ENCODE measurements at regions not wholly inside any gene's neighbourhood (a gene's known extent, or its start where the extent isn't known, plus 50 kb on each side); places are given as distances from the start of the nearest gene placed in this dataset.

- no peak for TF ChIP-seq ZNF331 (CRISPR knock-in tag; IDR thresholded peaks at IDR 0.05; ENCODE audit: low read depth)
- no peak for TF ChIP-seq POLR2AphosphoS5 (IDR thresholded peaks at IDR 0.05; ENCODE audit: low read depth)
- TF ChIP-seq CTCF (conservative IDR thresholded peaks at IDR 0.05; ENCODE audit: low read depth in 2 of 2), result no peak
- TF ChIP-seq EZH2 (IDR thresholded peaks at IDR 0.05; ENCODE audit: low read depth, unreplicated experiment), result no peak
- no peak for TF ChIP-seq NANOG (IDR thresholded peaks at IDR 0.05; ENCODE audit: borderline replicate concordance)
- no peak for TF ChIP-seq ZNF114 (CRISPR knock-in tag; IDR thresholded peaks at IDR 0.05)
- no peak for TF ChIP-seq EZH2phosphoT487 (IDR thresholded peaks at IDR 0.05; ENCODE audit: unreplicated experiment)
- TF ChIP-seq ETS1 (IDR thresholded peaks at IDR 0.05), result no peak
- no peak for TF ChIP-seq CREB1 (CRISPR knock-in tag; IDR thresholded peaks at IDR 0.05; ENCODE audit: low read depth)
- TF ChIP-seq JUNB (IDR thresholded peaks at IDR 0.05; ENCODE audit: unreplicated experiment), result no peak
- TF ChIP-seq, protein P1, sequence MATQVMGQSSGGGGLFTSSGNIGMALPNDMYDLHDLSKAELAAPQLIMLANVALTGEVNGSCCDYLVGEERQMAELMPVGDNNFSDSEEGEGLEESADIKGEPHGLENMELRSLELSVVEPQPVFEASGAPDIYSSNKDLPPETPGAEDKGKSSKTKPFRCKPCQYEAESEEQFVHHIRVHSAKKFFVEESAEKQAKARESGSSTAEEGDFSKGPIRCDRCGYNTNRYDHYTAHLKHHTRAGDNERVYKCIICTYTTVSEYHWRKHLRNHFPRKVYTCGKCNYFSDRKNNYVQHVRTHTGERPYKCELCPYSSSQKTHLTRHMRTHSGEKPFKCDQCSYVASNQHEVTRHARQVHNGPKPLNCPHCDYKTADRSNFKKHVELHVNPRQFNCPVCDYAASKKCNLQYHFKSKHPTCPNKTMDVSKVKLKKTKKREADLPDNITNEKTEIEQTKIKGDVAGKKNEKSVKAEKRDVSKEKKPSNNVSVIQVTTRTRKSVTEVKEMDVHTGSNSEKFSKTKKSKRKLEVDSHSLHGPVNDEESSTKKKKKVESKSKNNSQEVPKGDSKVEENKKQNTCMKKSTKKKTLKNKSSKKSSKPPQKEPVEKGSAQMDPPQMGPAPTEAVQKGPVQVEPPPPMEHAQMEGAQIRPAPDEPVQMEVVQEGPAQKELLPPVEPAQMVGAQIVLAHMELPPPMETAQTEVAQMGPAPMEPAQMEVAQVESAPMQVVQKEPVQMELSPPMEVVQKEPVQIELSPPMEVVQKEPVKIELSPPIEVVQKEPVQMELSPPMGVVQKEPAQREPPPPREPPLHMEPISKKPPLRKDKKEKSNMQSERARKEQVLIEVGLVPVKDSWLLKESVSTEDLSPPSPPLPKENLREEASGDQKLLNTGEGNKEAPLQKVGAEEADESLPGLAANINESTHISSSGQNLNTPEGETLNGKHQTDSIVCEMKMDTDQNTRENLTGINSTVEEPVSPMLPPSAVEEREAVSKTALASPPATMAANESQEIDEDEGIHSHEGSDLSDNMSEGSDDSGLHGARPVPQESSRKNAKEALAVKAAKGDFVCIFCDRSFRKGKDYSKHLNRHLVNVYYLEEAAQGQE (IDR thresholded peaks at IDR 0.05; ENCODE audit: unreplicated experiment), result no peak
- TF ChIP-seq, protein P2, sequence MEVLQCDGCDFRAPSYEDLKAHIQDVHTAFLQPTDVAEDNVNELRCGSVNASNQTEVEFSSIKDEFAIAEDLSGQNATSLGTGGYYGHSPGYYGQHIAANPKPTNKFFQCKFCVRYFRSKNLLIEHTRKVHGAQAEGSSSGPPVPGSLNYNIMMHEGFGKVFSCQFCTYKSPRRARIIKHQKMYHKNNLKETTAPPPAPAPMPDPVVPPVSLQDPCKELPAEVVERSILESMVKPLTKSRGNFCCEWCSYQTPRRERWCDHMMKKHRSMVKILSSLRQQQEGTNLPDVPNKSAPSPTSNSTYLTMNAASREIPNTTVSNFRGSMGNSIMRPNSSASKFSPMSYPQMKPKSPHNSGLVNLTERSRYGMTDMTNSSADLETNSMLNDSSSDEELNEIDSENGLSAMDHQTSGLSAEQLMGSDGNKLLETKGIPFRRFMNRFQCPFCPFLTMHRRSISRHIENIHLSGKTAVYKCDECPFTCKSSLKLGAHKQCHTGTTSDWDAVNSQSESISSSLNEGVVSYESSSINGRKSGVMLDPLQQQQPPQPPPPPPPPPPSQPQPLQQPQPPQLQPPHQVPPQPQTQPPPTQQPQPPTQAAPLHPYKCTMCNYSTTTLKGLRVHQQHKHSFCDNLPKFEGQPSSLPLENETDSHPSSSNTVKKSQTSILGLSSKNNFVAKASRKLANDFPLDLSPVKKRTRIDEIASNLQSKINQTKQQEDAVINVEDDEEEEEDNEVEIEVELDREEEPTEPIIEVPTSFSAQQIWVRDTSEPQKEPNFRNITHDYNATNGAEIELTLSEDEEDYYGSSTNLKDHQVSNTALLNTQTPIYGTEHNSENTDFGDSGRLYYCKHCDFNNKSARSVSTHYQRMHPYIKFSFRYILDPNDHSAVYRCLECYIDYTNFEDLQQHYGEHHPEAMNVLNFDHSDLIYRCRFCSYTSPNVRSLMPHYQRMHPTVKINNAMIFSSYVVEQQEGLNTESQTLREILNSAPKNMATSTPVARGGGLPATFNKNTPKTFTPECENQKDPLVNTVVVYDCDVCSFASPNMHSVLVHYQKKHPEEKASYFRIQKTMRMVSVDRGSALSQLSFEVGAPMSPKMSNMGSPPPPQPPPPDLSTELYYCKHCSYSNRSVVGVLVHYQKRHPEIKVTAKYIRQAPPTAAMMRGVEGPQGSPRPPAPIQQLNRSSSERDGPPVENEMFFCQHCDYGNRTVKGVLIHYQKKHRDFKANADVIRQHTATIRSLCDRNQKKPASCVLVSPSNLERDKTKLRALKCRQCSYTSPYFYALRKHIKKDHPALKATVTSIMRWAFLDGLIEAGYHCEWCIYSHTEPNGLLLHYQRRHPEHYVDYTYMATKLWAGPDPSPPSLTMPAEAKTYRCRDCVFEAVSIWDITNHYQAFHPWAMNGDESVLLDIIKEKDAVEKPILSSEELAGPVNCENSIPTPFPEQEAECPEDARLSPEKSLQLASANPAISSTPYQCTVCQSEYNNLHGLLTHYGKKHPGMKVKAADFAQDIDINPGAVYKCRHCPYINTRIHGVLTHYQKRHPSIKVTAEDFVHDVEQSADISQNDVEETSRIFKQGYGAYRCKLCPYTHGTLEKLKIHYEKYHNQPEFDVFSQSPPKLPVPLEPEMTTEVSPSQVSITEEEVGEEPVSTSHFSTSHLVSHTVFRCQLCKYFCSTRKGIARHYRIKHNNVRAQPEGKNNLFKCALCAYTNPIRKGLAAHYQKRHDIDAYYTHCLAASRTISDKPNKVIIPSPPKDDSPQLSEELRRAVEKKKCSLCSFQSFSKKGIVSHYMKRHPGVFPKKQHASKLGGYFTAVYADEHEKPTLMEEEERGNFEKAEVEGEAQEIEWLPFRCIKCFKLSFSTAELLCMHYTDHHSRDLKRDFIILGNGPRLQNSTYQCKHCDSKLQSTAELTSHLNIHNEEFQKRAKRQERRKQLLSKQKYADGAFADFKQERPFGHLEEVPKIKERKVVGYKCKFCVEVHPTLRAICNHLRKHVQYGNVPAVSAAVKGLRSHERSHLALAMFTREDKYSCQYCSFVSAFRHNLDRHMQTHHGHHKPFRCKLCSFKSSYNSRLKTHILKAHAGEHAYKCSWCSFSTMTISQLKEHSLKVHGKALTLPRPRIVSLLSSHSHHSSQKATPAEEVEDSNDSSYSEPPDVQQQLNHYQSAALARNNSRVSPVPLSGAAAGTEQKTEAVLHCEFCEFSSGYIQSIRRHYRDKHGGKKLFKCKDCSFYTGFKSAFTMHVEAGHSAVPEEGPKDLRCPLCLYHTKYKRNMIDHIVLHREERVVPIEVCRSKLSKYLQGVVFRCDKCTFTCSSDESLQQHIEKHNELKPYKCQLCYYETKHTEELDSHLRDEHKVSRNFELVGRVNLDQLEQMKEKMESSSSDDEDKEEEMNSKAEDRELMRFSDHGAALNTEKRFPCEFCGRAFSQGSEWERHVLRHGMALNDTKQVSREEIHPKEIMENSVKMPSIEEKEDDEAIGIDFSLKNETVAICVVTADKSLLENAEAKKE (CRISPR knock-in tag; IDR thresholded peaks at IDR 0.05), result no peak
- no peak for TF ChIP-seq STAT1 (IDR thresholded peaks at IDR 0.05; ENCODE audit: unreplicated experiment)
These were observed 197.2 kb downstream of the GADD45G start for GRCh38 chr9:89801742-89802670.

Measured in GM23338 (cell line).